Stimulated activated naive CD4-positive, alpha-beta T cell treated with Interleukin-2 at 50 U/mL for 16 hours (primary cell): ENCODE measurements at regions not wholly inside any gene's neighbourhood (a gene's known extent, or its start where the extent isn't known, plus 50 kb on each side); places are given as distances from the start of the nearest gene placed in this dataset.

Experiments used
- DNase-seq: peaks from one replicate; lab custom pipeline; 2025; lab: John Stamatoyannopoulos, UW

- no peak for DNase-seq
Measured at GRCh38 chr2:9137379-9138150, 69.0 kb upstream of the ASAP2 start.

- DNase-seq: no peak
Measured at GRCh38 chr2:9135822-9136558, 70.6 kb upstream of the ASAP2 start.

DNA sequence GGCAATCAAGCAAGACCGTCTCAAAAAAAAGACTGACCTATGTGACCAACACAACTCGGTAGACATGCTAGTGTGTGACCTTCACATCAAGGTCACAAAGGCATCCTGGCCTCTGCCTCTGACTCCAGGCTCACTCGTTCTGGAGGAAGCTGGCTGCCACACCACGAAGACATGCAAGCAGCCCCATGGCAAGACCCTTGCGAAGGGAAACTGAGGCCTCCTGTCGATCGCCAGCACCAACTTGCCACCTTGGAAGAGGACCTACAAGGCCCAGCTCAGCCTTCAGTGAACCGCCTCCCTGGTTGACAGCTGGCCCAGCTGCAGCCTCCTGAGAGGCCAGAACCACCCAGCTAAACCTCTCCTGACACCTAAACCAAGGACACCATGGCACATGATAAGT lies 79.3 kb upstream of the ASAP2 start:
- DNase-seq: no peak

GRCh38 chr2:9126540-9126939 lies 80.1 kb upstream of the ASAP2 start:
- DNase-seq: no peak

GRCh38 chr2:9124231-9124741 lies 82.3 kb upstream of the ASAP2 start:
- no peak for DNase-seq

DNA sequence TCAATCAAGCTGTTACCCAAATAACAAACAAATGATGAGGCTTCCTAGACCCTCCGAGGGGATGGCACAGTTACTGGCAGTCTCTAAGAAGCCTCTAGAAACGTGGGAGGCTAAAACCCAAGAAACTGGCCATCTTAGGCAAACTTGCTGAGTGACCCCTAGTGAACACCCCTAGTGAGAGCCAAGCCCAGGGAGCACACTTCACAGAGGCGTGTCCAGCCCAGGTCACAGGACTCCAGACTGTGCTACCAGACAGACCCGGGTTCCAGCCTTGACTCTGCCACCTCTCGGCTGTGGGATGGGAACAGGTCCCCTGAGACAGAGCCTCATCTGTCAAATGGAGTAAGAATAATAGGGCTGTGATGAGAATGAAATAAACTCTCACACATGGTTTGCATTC lies 83.5 kb upstream of the ASAP2 start:
- no peak for DNase-seq

DNA sequence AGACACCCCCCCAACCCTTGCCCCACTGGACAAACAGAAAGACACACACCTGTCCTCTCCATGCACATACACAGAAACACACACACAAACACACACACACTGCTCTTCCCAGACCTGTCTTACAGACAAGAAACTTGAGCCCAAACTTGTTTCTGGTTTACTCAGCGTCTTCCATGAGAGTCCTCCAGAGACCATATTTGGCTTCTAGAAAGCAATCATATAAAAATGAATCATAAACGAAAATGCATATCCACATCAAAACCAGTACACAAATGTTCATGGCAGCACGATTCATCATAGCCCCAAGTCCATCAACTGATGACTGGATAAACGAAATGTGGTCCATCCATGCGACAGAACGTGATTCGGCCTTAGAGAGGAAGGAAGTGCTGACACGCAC lies 84.2 kb upstream of the ASAP2 start:
- DNase-seq: no peak

- no peak for DNase-seq
Measured at GRCh38 chr2:9118383-9118960, 88.1 kb upstream of the ASAP2 start.

- DNase-seq: no peak
Measured at GRCh38 chr2:9115229-9115628, 91.4 kb upstream of the ASAP2 start.

- no peak for DNase-seq
Measured at GRCh38 chr2:9114458-9114857, 92.2 kb upstream of the ASAP2 start.

GRCh38 chr2:9113916-9114315 lies 92.7 kb upstream of the ASAP2 start:
- DNase-seq: no peak

- DNase-seq: no peak
Measured at GRCh38 chr2:9113262-9113661, 93.3 kb upstream of the ASAP2 start.

- no peak for DNase-seq
Measured at GRCh38 chr2:9112079-9112721, 94.4 kb upstream of the ASAP2 start.

DNA sequence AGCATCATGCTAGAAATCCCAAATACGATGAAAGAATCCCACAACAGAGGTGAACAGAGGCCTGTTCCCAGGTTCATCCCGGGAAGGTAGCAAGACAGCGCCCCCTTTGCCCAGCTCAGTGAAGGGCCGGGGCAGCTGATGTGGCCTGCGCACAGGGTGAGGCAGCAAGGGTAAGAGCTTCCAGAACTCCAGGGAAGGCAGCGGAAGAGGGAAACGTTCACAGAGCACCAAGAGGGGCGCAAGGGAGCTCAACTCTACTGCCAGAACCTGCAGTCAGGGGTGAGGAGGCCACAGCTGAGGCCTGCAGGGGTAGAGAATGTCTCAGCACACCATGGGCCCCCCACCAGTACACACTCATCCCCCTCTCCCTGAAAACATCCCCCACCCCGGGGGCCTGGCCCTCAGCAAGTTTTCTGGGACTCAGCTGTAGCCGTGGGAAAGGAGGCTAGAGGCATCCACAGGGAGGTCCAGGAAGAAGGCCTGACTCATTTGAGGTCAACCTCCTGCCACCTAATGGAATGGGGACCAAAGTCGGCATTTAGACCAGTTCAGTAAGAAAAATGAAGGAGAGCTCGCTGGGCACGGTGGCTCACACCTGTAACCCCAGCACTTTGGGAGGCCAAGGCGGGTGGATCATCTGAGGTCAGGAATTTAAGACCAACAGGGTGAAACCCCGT lies 95.6 kb upstream of the ASAP2 start:
- no peak for DNase-seq

DNA sequence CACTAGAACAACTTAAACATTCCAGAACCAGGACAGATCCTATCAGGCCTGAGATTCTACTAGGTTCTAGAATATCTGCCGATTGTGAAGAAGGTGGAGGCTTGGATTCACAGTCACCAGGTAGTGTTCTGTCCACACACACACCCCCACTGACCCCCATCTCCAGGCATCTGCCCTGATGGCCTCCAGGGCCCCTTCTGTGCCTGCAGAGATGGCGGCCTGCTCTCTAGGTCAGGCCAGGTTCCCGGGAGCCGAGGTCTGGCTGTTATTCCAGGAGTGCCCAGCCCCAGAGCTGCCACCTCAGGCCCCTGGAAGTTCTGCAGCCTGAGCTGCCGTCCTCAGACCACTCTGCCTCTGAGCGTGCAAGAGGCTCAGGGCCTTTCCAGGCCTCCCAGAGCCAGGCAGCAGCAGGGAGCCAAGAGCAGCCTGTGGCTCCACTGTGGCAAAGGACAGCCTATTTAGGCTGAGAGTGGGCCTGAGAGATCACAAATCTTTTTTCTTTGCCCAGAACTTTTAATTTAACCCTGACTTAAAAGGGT lies 96.2 kb upstream of the ASAP2 start:
- DNase-seq: no peak

- DNase-seq: no peak
Measured at GRCh38 chr2:9109871-9110270, 96.7 kb upstream of the ASAP2 start.

DNA sequence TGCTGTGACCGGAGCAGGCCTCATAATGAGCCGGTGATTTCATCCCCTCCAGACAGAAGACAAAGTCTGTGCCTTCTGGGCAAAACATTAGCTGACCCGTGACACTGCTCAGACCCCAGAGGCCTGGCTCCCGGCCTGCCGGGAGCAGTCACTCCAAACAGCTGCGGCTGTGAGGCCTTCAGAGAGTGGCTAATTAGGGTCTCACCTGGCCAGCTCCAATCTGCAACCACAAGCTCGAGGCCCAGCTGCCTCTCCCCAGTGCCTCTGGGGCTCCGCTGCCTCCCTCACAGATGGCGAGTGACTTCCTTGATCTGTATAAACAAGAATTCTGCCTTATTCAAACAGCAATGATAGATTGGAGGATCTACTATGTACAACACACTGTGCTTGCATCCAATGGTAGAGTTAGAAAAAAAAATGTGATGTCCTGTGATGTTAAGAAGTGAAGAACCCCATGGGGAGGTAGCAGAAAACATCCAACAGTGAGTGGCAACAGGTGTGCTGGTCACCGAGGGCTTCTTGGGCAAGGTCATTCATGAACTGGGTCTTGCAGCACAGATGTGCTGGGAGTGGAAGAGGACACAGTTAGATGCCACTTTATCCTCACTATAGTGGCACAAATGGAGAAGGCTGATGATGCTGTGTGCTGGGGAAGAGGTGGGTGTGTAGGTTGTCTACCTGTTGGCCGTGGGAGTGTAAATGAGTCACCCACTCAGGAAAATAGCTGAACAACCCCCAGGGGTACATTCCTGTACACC lies 98.2 kb upstream of the ASAP2 start:
- no peak for DNase-seq

DNA sequence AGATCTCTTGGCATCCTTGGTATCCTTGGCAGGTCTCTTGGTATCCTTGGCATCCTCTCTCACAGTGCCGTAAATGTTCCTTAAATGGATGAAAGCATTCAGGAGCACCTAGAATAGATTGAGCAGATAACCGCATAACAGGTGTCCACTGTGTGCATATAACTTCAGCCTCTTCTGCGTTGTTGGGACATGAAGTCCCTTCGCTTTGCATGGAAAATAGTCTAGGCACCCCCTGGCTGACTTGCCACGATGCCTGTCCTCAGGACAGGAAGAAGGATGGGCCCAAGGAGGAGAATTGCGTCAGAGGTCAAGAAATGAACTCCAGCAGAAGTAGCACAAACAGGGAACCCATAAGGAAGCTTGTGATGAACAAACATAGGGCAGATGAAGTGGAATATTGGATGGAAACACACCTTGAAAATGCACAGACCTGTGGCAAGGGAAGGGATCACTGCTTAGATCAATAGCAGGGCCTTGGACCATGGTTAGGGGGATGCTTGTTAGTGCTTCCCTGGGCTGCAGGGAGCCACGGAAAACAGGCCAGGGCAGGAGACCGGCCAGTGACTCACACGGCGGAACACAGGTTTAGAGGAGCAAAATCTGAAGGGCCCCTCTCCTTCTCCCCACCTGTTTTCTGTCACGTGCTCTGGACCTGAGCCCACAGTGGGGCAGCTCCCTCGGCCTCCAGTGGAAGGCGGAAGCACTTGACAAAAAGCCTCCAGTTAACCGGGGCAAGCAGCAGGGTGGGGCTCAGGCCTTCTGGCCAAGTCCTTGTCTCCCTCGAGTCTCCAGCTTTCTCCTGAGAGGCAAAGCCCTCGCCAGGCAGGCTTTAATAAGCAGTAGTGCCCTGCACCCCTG lies 99.2 kb upstream of the ASAP2 start:
- no peak for DNase-seq

GRCh38 chr2:9106338-9107167 lies 100.1 kb upstream of the ASAP2 start:
- DNase-seq: no peak
